ENCODE measurements at regions not wholly inside any gene's neighbourhood (a gene's known extent, or its start where the extent isn't known, plus 50 kb on each side); places are given as distances from the start of the nearest gene placed in this dataset.
"Not testable (repeated sequence)": the region's sequence is repeated elsewhere in the genome, so short reads cannot be mapped to it uniquely, and the experiment has no call there.

DNA sequence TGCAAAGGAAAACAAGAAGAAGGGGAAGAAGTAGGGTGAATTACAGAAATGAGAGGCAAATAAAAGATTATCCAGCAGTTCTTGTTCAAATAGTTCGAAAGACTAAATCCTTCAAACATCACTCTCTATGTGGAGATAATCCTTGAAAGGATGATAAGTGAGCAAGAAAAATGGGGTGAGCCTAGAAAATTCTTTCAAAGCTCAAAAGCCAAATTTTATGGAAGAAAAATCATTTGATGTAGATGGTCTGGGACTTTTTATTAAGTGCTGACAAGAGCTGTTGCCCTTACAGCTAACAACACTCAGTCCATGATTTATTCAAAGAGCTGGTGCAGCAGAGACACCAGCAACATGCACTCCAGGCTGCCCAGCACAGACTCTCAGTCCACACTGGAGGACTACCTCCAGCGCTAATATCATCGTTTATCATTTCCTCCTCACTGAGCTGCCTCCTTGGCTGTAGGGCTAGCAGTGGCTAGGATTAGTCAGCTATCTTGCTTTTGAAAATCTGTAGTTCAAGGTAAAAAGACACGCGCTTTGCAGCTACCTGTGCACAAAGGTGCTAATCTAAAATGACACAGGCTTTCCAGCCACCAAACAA lies 264.8 kb upstream of the KIF2A start:
- no peak for DNase-seq (ENCODE audit: low spot score)

- no peak for DNase-seq (ENCODE audit: low spot score)
Measured at GRCh38 chr5:62042007-62042406, 264.0 kb upstream of the KIF2A start.

- DNase-seq (ENCODE audit: low spot score): no peak
Measured at GRCh38 chr5:62043289-62044280, 262.4 kb upstream of the KIF2A start.

DNA sequence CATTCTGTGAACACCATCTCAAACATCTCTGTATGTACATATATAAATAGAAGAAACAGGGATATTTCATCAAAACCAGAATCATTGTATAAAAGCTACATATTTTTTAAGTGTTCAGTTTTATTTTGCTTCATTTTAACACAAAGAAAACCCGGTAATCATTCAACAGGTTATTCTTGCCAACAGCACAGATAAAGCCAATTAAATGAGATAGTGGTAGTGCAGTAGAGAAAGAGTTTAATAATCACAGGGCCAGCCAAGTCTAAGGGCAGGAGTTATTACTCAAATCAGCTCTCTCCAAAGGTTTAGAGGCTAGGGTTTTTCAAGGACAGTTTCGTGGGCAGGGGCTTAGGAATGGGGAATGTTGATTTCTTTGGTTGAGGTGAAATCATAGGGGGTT lies 261.0 kb upstream of the KIF2A start:
- no peak for DNase-seq (ENCODE audit: low spot score)

GRCh38 chr5:62046191-62046590 lies 259.8 kb upstream of the KIF2A start:
- DNase-seq (ENCODE audit: low spot score): no peak

- DNase-seq (ENCODE audit: low spot score): no peak
Measured at GRCh38 chr5:62051747-62052146, 254.3 kb upstream of the KIF2A start.

DNA sequence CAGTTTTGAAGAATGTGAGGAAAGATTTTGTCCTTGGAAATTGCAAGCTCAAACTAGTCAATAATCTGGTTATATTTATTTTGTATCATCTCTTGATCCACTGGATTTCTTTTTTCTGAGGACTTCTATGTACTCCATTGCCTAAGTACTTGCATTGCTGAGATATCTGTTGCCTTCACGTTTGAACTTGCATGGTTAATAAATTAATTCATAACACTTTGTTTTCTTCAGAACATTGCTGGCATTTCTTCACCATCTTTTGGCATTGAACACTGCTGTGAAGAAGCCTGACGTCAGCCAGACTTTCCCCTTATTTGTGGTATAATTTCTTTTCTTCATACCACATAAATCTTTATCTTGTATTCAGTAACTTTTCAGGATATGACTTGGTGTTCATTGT lies 246.0 kb upstream of the KIF2A start:
- no peak for DNase-seq (ENCODE audit: low spot score)

- no peak for DNase-seq (ENCODE audit: low spot score)
Measured at GRCh38 chr5:62065050-62065449, 241.0 kb upstream of the KIF2A start.

GRCh38 chr5:62066761-62067277 lies 239.2 kb upstream of the KIF2A start:
- no peak for DNase-seq (ENCODE audit: low spot score)

- DNase-seq (ENCODE audit: low spot score): no peak
Measured at GRCh38 chr5:62068554-62068953, 237.5 kb upstream of the KIF2A start.

GRCh38 chr5:62077387-62077786 lies 228.6 kb upstream of the KIF2A start:
- DNase-seq (ENCODE audit: low spot score): no peak

- no peak for DNase-seq (ENCODE audit: low spot score)
Measured at GRCh38 chr5:62077823-62078550, 228.0 kb upstream of the KIF2A start.

- DNase-seq (ENCODE audit: low spot score): no peak
Measured at GRCh38 chr5:62082370-62082801, 223.6 kb upstream of the KIF2A start.

DNA sequence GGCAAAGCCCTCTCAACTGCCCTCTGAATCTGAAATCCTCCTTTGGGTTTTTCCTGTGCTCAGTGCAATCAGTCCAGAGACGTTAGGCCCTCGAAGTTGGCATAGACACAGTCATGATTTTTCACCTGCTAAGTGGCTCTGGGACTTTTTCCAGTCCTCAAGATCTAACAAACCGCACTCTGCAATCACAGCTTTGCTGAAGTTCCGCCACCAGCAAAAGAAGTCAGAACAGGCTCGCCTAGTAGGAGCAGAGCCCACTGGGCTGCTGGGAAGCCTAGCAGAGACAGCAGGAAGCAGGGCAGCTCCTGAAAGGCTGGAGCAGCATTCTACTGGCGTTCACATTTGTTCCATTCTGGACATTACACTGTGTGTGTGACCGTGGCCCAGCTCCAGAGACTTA lies 222.8 kb upstream of the KIF2A start:
- no peak for DNase-seq (ENCODE audit: low spot score)

DNA sequence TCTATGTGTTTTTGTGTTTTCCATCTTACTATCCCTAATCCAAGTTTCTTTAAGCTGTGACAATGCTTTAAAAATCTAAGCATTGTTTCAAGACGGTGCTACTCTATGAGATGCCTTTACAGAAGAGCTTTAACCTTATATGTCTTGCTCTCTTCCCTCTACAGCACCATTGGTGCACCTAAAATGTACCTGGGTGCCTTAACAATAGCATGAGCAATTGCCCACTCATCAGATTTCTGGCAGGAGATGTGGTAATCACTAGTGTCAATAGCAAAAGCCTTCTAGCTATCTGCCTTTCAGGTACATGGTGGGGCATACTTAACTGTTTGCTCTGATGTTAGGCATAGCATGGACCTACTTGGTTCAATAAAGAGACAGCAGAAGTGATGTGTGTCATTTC lies 222.3 kb upstream of the KIF2A start:
- no peak for DNase-seq (ENCODE audit: low spot score)

DNA sequence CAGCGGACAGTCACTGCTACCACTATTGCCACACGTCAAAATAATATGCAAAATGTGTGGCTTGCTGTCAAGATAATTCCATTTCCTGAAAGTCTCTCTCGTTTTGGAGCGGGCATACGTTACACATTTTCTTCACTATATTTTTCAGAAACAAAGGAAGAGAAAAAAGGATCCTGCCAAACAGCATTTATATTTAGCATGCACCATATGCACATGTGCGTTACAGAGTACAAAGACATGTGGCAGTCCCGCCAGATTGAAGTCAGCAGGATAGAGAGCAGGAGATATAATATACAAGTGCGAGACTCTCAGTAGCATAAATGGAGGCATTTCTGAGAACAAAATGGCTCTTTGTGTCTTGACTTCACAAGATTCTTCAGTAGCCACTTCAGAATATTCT lies 221.6 kb upstream of the KIF2A start:
- DNase-seq (ENCODE audit: low spot score): no peak

DNA sequence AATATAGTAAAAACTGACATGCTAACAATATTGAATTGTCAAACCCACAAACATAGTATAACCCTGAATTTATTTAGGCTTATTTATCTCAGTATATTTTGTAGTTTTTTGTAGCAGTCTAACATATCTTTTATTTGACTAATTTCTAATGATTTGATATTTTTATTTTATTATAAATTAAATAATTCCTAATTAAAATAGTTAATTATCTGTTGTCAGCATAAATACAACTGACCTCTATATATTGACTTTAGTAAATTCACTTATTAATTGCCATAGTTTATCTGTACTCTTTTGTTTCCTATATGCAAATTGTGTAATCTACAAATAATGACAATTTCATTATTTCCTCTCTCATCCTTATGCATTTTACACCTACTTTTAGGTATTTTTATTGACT lies 215.1 kb upstream of the KIF2A start:
- no peak for DNase-seq (ENCODE audit: low spot score)

DNA sequence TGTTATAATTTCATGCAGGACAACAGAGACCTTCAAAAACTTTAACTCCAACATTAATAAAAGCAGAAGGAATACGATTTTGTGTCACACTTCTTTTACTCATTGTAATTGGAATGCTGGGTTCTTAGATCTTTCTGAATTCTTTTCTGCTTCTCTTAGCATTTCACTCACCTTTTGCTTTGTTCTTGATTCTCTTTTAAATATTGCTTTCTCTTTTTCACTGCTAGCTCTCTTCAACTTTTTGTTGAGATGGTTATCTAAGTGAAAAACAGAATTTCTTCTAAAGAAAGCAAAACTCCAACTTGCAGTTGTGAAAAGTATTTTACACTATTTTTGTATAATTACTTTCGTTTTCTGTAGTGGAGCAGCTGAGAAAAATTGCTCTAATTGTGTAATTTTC lies 212.6 kb upstream of the KIF2A start:
- no peak for DNase-seq (ENCODE audit: low spot score)

- no peak for DNase-seq (ENCODE audit: low spot score)
Measured at GRCh38 chr5:62093976-62094375, 212.0 kb upstream of the KIF2A start.

DNA sequence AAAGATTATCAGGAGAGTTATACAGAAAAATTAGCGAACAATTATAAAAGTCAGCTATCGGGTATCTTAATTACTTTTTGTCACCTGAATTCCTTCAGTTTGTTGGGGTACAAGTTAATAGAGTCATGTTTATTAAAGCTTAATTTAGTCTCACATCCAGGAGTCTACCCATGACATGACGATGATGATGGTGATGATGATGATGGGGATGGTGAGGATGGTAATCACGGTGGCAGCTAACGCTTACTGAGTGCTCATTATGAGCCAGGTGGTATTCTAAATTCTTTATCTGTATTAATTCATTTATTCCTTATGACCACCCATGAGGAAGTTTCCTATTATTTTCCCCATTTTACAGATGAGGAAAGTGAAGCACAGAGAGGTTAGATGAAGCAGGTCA lies 208.6 kb upstream of the KIF2A start:
- no peak for DNase-seq (ENCODE audit: low spot score)

DNA sequence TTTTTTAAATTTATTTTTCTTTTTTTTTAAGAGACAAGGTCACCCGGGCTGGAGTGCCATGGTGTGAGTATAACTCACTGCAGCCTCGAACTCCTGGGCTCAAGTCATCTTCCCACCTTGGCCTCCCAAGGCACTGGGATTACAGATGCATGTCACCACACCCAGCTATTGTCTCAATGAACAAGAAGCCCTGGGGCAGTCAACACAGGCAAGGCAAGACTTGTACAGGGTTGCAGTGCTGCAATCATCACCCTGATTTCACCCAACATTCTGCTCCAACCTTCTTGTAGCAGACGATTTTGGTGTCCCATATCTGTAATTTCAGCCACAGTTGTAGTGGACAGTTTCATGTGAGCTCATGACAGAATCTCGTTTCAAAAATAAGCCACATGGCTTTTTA lies 205.8 kb upstream of the KIF2A start:
- no peak for DNase-seq (ENCODE audit: low spot score)

GRCh38 chr5:62103863-62104262 lies 202.1 kb upstream of the KIF2A start:
- not testable (repeated sequence) for DNase-seq (ENCODE audit: low spot score)

GRCh38 chr5:62111428-62111827 lies 194.6 kb upstream of the KIF2A start:
- DNase-seq (ENCODE audit: low spot score): no peak
